ENCODE measurements at regions not wholly inside any gene's neighbourhood (a gene's known extent, or its start where the extent isn't known, plus 50 kb on each side); places are given as distances from the start of the nearest gene placed in this dataset.

DNA sequence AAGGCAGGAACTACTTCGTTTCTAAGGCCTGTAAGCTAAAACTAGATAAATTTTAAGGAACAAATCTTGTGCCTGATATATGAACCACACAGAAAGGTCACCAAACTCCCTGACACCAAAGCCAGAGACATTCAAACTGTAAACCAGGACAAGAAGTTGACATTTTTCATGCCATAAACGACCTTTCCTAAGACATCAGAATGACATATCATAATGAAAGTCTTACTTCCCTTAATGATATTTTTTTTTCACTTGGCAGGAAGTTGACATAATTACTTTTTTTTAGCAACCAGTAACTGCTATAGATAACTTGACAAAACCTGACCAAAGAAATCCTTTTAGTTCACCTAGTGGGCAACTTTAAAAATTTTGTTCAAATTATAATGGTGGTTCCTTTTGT lies 231.5 kb upstream of the AGTR2 start:
- intact Hi-C loops (cut with DNase I; ENCODE audit: low total_unique reads): no loop called here
- 40 to 75% methylated on average over 2 of the region's 2 CpGs for WGBS, 2 donors
- no peaks in the 10 kb centered on the region for H3K27me3 ChIP-seq
- no peaks in the 10 kb centered on the region for H3K36me3 ChIP-seq (ENCODE audit: low read depth, missing control alignments)
- no peaks in the 10 kb centered on the region for H3K9me3 ChIP-seq
- no peak for DNase-seq
- TF ChIP-seq, protein P1, sequence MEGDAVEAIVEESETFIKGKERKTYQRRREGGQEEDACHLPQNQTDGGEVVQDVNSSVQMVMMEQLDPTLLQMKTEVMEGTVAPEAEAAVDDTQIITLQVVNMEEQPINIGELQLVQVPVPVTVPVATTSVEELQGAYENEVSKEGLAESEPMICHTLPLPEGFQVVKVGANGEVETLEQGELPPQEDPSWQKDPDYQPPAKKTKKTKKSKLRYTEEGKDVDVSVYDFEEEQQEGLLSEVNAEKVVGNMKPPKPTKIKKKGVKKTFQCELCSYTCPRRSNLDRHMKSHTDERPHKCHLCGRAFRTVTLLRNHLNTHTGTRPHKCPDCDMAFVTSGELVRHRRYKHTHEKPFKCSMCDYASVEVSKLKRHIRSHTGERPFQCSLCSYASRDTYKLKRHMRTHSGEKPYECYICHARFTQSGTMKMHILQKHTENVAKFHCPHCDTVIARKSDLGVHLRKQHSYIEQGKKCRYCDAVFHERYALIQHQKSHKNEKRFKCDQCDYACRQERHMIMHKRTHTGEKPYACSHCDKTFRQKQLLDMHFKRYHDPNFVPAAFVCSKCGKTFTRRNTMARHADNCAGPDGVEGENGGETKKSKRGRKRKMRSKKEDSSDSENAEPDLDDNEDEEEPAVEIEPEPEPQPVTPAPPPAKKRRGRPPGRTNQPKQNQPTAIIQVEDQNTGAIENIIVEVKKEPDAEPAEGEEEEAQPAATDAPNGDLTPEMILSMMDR (IDR thresholded peaks at IDR 0.05): no peak
- no peak for TF ChIP-seq POLR2A (IDR thresholded peaks at IDR 0.05)
- no peak overlapping the region for H3K27ac ChIP-seq
- H3K4me3 ChIP-seq: no peak overlapping the region
- no peaks in the 10 kb centered on the region for H3K4me1 ChIP-seq

DNA sequence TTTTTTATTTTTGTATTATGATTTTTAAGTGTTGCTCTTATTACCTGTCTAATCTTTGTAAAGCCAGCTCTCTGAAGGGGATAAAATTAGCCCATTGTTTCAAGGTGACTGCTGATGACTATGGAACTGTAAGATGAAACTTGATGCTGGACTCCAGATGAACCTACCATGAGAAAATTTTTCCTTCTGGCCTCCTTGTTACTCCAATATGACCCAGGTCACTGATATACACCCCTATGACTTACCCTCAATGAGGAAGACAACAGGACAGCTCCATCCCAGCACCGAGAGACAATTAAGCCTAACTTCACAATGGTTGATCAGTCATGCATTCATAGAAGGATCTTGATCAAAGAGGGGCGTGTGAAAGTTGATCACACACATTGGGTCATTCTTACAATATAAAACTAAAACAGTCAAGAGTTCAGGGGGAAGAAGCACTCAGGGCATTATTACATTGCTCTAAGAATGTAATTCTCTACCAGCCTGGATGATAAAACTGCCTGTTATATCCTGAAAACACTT lies 230.8 kb upstream of the AGTR2 start:
- WGBS, 2 donors: 82 to 89% methylated on average over 2 of the region's 2 CpGs
- Histone ChIP-seq H3K27ac (no peak overlapping the region), H3K4me3 (no peak overlapping the region), H3K36me3 (ENCODE audit: low read depth, missing control alignments) (no peaks in the 10 kb centered on the region), H3K27me3 (no peaks in the 10 kb centered on the region), H3K9me3 (no peaks in the 10 kb centered on the region), H3K4me1 (no peaks in the 10 kb centered on the region)
- TF ChIP-seq POLR2A (IDR thresholded peaks at IDR 0.05): no peak
- TF ChIP-seq, protein P1 (IDR thresholded peaks at IDR 0.05): no peak
- no peak for DNase-seq
- intact Hi-C loops (cut with DNase I; ENCODE audit: low total_unique reads): no loop called here

DNA sequence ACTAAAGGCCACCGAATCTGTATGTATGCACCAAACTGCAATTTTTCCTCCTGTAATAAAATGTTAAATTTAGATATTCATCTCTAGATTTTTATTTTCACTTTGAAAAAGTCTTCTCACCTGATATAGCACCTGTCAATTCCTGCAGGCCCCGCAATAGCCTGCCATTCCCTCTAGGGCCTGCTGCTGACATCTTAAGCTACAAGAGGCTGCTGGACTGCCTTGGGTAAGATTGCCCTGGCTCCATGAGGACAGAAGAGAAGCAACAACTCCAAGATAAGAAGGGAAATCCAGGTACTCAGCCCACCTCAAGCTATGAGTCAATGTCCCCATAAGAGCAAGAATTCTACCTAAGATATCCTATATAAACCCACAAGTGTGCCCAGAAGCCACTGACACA lies 230.2 kb upstream of the AGTR2 start:
- Histone ChIP-seq H3K9me3 (no peaks in the 10 kb centered on the region), H3K36me3 (ENCODE audit: low read depth, missing control alignments) (no peaks in the 10 kb centered on the region), H3K27me3 (no peaks in the 10 kb centered on the region), H3K27ac (no peak overlapping the region), H3K4me1 (no peaks in the 10 kb centered on the region), H3K4me3 (no peak overlapping the region)
- WGBS, 2 donors: 75 to 78% methylated on average over 2 of the region's 2 CpGs
- TF ChIP-seq POLR2A (IDR thresholded peaks at IDR 0.05): no peak
- TF ChIP-seq, protein P1 (IDR thresholded peaks at IDR 0.05): no peak
- no peak for DNase-seq
- intact Hi-C loops (cut with DNase I; ENCODE audit: low total_unique reads): no loop called here

DNA sequence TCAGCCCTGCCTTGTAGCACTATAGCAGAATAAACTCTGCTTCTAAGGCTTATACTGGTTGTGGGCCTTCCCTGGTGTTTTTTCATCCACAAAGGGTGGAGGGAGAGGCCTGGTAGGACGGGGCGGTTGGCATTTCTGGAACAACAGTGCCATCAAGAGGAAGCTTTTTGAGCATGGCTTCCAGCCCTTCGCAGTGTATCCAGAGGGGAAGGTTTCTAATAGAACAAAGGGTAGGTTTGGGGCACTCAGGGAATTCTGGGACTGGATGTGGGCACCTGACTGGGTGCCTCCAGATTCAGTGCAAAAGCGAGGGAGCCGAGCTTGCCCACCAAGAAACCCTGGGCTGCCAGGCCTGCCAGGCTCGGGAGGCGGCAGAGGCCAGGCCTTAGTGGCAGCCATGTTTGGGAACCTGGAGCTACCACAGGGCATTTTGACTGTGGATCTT lies 229.6 kb upstream of the AGTR2 start:
- intact Hi-C loops (cut with DNase I; ENCODE audit: low total_unique reads): no loop called here
- Histone ChIP-seq H3K4me3 (no peak overlapping the region), H3K36me3 (ENCODE audit: low read depth, missing control alignments) (no peaks in the 10 kb centered on the region), H3K27ac (no peak overlapping the region), H3K27me3 (no peaks in the 10 kb centered on the region), H3K4me1 (no peaks in the 10 kb centered on the region), H3K9me3 (no peaks in the 10 kb centered on the region)
- DNase-seq: no peak
- TF ChIP-seq POLR2A (IDR thresholded peaks at IDR 0.05): no peak
- TF ChIP-seq, protein P1 (IDR thresholded peaks at IDR 0.05): no peak
- 71 to 82% methylated on average over 3 to 7 of the region's 7 CpGs for WGBS, 2 donors

DNA sequence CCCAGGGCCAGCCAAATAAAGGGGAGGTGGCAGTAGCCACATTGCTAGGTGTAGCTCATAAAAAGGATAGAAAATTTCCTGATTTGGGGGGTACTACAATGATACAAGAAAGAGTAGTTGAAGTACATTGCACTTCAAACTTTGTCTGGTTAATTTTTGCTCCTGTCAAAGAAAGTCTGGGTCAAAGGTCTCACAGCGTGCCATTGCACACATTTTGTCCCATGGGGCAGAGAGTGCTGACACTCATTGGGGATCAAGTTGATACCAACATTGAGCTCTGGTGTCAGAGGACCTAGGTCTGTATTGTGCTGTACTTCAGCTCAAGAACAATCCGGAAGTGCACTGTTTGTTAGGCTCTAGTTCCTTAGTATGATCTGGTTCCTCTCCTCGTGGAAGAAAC lies 229.2 kb upstream of the AGTR2 start:
- TF ChIP-seq POLR2A (IDR thresholded peaks at IDR 0.05): no peak
- TF ChIP-seq, protein P1 (IDR thresholded peaks at IDR 0.05): no peak
- no peaks in the 10 kb centered on the region for H3K9me3 ChIP-seq
- intact Hi-C loops (cut with DNase I; ENCODE audit: low total_unique reads): no loop called here
- H3K4me3 ChIP-seq: no peak overlapping the region
- 71 to 89% methylated on average over 3 of the region's 3 CpGs for WGBS, 2 donors
- H3K27me3 ChIP-seq: no peaks in the 10 kb centered on the region
- H3K27ac ChIP-seq: no peak overlapping the region
- no peaks in the 10 kb centered on the region for H3K4me1 ChIP-seq
- H3K36me3 ChIP-seq (ENCODE audit: low read depth, missing control alignments): no peaks in the 10 kb centered on the region
- no peak for DNase-seq

Data from testis (tissue), 2 donors.